Kidney (tissue), 13 donors: ENCODE measurements at regions not wholly inside any gene's neighbourhood (a gene's known extent, or its start where the extent isn't known, plus 50 kb on each side); places are given as distances from the start of the nearest gene placed in this dataset.

Experiments used
- DNase-seq, 5 donors: peaks; one replicate each; pipeline ENCODE4 v3.0.0-alpha.2; 2013 to 2020
- FAIRE-seq: peaks from 2 replicates; lab custom pipeline; 2012; peaks lifted over from hg19 to GRCh38; lab: Jason Lieb, UNC
- H3K27ac ChIP-seq, 2 donors: one replicate each; pipeline ENCODE4 v1.7.0; 2013; ENCODE audit warnings: low read depth in 2 of 2, low read length in 2 of 2, inconsistent platforms in 1 of 2
- H3K27me3 ChIP-seq: one replicate; pipeline ENCODE4 v1.7.1; 2013; ENCODE audit warnings: low read length, inconsistent platforms; ENCODE audit not compliant: control insufficient read depth, insufficient read depth
- H3K36me3 ChIP-seq, 3 donors: one replicate each; pipeline versions ENCODE4 v1.7.0 to v1.7.1; 2013; ENCODE audit warnings: low read length in 3 of 3, control low read depth in 1 of 3, inconsistent platforms in 1 of 3; ENCODE audit not compliant: insufficient read depth in 3 of 3, control insufficient read depth in 2 of 3
- H3K4me1 ChIP-seq, 3 donors: one replicate each; pipeline versions ENCODE4 v1.7.0 to v1.7.1; 2013; ENCODE audit warnings: low read length in 3 of 3, inconsistent platforms in 1 of 3, low read depth in 1 of 3; ENCODE audit not compliant: control insufficient read depth in 2 of 3, insufficient read depth in 2 of 3
- H3K4me3 ChIP-seq, 3 donors: one replicate each; pipeline versions ENCODE4 v1.7.0 to v1.8.1; 2013; ENCODE audit warnings: low read length in 3 of 3, control low read depth in 1 of 3, inconsistent platforms in 1 of 3
- H3K9ac ChIP-seq, 3 donors: one replicate each; pipeline versions ENCODE4 v1.7.0 to v1.7.1; 2013; ENCODE audit warnings: low read length in 3 of 3, control low read depth in 1 of 3, inconsistent platforms in 1 of 3
- H3K9me3 ChIP-seq, 3 donors: one replicate each; pipeline versions ENCODE4 v1.7.0 to v1.7.1; 2013; ENCODE audit warnings: low read length in 3 of 3, control low read depth in 1 of 3, inconsistent platforms in 1 of 3; ENCODE audit not compliant: control insufficient read depth in 2 of 3, insufficient read depth in 1 of 3
- CTCF ChIP-seq: IDR thresholded peaks from 3 replicates; pipeline ENCODE4 v1.5.1; 2012; ENCODE audit warnings: mild to moderate bottlenecking, moderate library complexity, borderline replicate concordance; ENCODE audit not compliant: insufficient read depth; ENCODE audit errors: extremely low read depth
- intact Hi-C: fragments of 100-400 bp; cut with DNase I; formaldehyde crosslinking; loops from one replicate; pipeline ENCODE4 v1.11.1; 2022
- donor health status: control.
- donor health status: control.
- donor health status: control.
- donor health status: control.
- donor health status: control.
- donor health status: DM: yes; HTN: yes; CAD: no.
- donor health status: Normal renal cell carcinoma (clear cell type).

- intact Hi-C loops: no loop called here
- Histone ChIP-seq H3K4me3 (no peak overlapping the region), H3K9me3 (no peaks in the 10 kb centered on the region), H3K9ac (no peak overlapping the region), H3K27ac (no peak overlapping the region), H3K36me3 (no peaks in the 10 kb centered on the region), H3K4me1 (no peaks in the 10 kb centered on the region), H3K27me3 (no peaks in the 10 kb centered on the region)
- FAIRE-seq: no peak
- TF ChIP-seq CTCF: no peak
- DNase-seq: no peak
Observed at GRCh38 chr13:63393112-63393511, 1977.5 kb upstream of the PCDH20 start.

GRCh38 chr13:63389756-63390155, 1974.1 kb upstream of the PCDH20 start:
- H3K36me3 ChIP-seq: no peaks in the 10 kb centered on the region
- H3K9me3 ChIP-seq: no peaks in the 10 kb centered on the region
- no peaks in the 10 kb centered on the region for H3K4me1 ChIP-seq
- no peak overlapping the region for H3K9ac ChIP-seq
- no peak for TF ChIP-seq CTCF
- no peak for FAIRE-seq
- H3K4me3 ChIP-seq: no peak overlapping the region
- intact Hi-C loops: no loop called here
- H3K27me3 ChIP-seq: no peaks in the 10 kb centered on the region
- no peak overlapping the region for H3K27ac ChIP-seq
- DNase-seq: no peak

GRCh38 chr13:63381078-63381859, 1965.6 kb upstream of the PCDH20 start:
- DNase-seq (no peak), FAIRE-seq (no peak)
- H3K36me3 ChIP-seq: no peaks in the 10 kb centered on the region
- intact Hi-C loops: no loop called here
- no peaks in the 10 kb centered on the region for H3K9me3 ChIP-seq
- TF ChIP-seq CTCF: no peak
- H3K9ac ChIP-seq: no peak overlapping the region
- no peak overlapping the region for H3K27ac ChIP-seq
- H3K27me3 ChIP-seq: no peaks in the 10 kb centered on the region
- no peaks in the 10 kb centered on the region for H3K4me1 ChIP-seq
- H3K4me3 ChIP-seq: no peak overlapping the region
